Choroid plexus epithelial cell (primary cell): ENCODE measurements at regions not wholly inside any gene's neighbourhood (a gene's known extent, or its start where the extent isn't known, plus 50 kb on each side); places are given as distances from the start of the nearest gene placed in this dataset.

Source experiments
- DNase-seq: peaks from one replicate; pipeline ENCODE4 v3.0.0-alpha.2; 2010; ENCODE audit warnings: low read depth
- H3K4me3 ChIP-seq: 2 replicates; pipeline ENCODE4 v1.5.1; 2011; ENCODE audit warnings: low read depth, mild to moderate bottlenecking, control low read depth, low read length, moderate library complexity
- CTCF ChIP-seq: conservative IDR thresholded peaks from 2 replicates; pipeline ENCODE4 v1.5.1; 2011; ENCODE audit warnings: low read depth, mild to moderate bottlenecking, control low read depth, inconsistent platforms, low read length, moderate library complexity

GRCh38 chr10:2188371-2188770 is 451.0 kb upstream of the ADARB2 start:
- no peak overlapping the region for H3K4me3 ChIP-seq
- TF ChIP-seq CTCF: no peak
- DNase-seq: no peak

GRCh38 chr10:2173327-2173726 is 436.0 kb upstream of the ADARB2 start:
- DNase-seq: no peak

GRCh38 chr10:2165771-2166460 is 428.6 kb upstream of the ADARB2 start:
- no peak for DNase-seq
- no peak for TF ChIP-seq CTCF
- H3K4me3 ChIP-seq: no peak overlapping the region

More at GRCh38 chr10:2173327-2173726, 436.0 kb upstream of the ADARB2 start:
- no peak overlapping the region for H3K4me3 ChIP-seq
- TF ChIP-seq CTCF: no peak

- H3K4me3 ChIP-seq: no peak overlapping the region
- DNase-seq: no peak
- TF ChIP-seq CTCF: no peak
Observed at GRCh38 chr10:2150288-2150687, 413.0 kb upstream of the ADARB2 start.

- no peak for DNase-seq
- TF ChIP-seq CTCF: no peak
Observed at GRCh38 chr10:2145926-2146478, 408.7 kb upstream of the ADARB2 start.

GRCh38 chr10:2145491-2145890 is 408.2 kb upstream of the ADARB2 start:
- no peak for TF ChIP-seq CTCF
- H3K4me3 ChIP-seq: no peak overlapping the region
- no peak for DNase-seq

More at GRCh38 chr10:2145926-2146478, 408.7 kb upstream of the ADARB2 start:
- no peak overlapping the region for H3K4me3 ChIP-seq

- DNase-seq: no peak
- no peak overlapping the region for H3K4me3 ChIP-seq
- no peak for TF ChIP-seq CTCF
Observed at GRCh38 chr10:2144584-2144983, 407.3 kb upstream of the ADARB2 start.
